Common myeloid progenitor, CD34-positive (primary cell): ENCODE measurements at regions not wholly inside any gene's neighbourhood (a gene's known extent, or its start where the extent isn't known, plus 50 kb on each side); places are given as distances from the start of the nearest gene placed in this dataset.

Source experiments
- CTCF ChIA-PET: fragments of 350-600 bp; sonication (Branson Sonifier 250); formaldehyde crosslinking; loops from one replicate; lab custom pipeline; 2021; ENCODE audit warnings: antibody characterized with exemption; lab: Charles Lee
- POLR2A ChIA-PET: fragments of 350-600 bp; sonication (Branson Sonifier 250); formaldehyde crosslinking; loops from one replicate; lab custom pipeline; 2021; ENCODE audit warnings: antibody characterized with exemption; lab: Charles Lee
- DNase-seq, 3 donors: peaks; one replicate each; pipeline versions ENCODE4 v3.0.0 to v3.0.0-alpha.2; 2013
- H3K27ac ChIP-seq, 2 experiments: 1 replicate in 1 of 2; 2 replicates in 1 of 2; pipeline ENCODE4 v1.7.0; 2013; ENCODE audit warnings: inconsistent platforms in 2 of 2, low read length in 2 of 2, mild to moderate bottlenecking in 2 of 2, low read depth in 1 of 2, moderate library complexity in 1 of 2; ENCODE audit not compliant: severe bottlenecking in 2 of 2, insufficient read depth in 1 of 2, poor library complexity in 1 of 2
- H3K27me3 ChIP-seq, 5 experiments: replicated peaks in 2 of 5; 1 replicate in 3 of 5; 2 replicates in 2 of 5; pipeline versions ENCODE4 v1.6.1 to v1.7.0; 2013; ENCODE audit warnings: low read length in 4 of 5, mild to moderate bottlenecking in 2 of 5, moderate library complexity in 2 of 5, inconsistent platforms in 1 of 5; ENCODE audit not compliant: insufficient read depth in 5 of 5, control insufficient read depth in 4 of 5
- H3K36me3 ChIP-seq, 4 experiments: 1 replicate in 2 of 4; 2 replicates in 2 of 4; pipeline versions ENCODE4 v1.6.1 to v1.7.0; 2013; ENCODE audit warnings: low read length in 3 of 4, control low read depth in 1 of 4, mild to moderate bottlenecking in 1 of 4; ENCODE audit not compliant: control insufficient read depth in 4 of 4, insufficient read depth in 4 of 4
- H3K4me1 ChIP-seq, 4 experiments: 1 replicate in 3 of 4; 2 replicates in 1 of 4; pipeline versions ENCODE4 v1.6.1 to v1.7.1; 2013; ENCODE audit warnings: low read length in 3 of 4, mild to moderate bottlenecking in 3 of 4, control low read depth in 1 of 4, inconsistent platforms in 1 of 4, moderate library complexity in 1 of 4; ENCODE audit not compliant: control insufficient read depth in 4 of 4, insufficient read depth in 4 of 4; ENCODE audit errors: control extremely low read depth in 1 of 4
- H3K4me3 ChIP-seq, 7 experiments: 1 replicate in 4 of 7; 2 replicates in 3 of 7; pipeline versions ENCODE4 v1.5.1 to v1.7.0; 2013; ENCODE audit warnings: mild to moderate bottlenecking in 7 of 7, low read length in 6 of 7, moderate library complexity in 6 of 7, inconsistent platforms in 2 of 7, low read depth in 2 of 7, control low read depth in 1 of 7; ENCODE audit not compliant: insufficient read depth in 4 of 7, control insufficient read depth in 1 of 7; ENCODE audit errors: extremely low read depth in 1 of 7
- H3K9me3 ChIP-seq, 5 experiments: 1 replicate in 4 of 5; 2 replicates in 1 of 5; pipeline versions ENCODE4 v1.6.1 to v1.7.1; 2013; ENCODE audit warnings: low read length in 4 of 5, mild to moderate bottlenecking in 2 of 5, inconsistent platforms in 1 of 5, low read depth in 1 of 5, moderate library complexity in 1 of 5; ENCODE audit not compliant: control insufficient read depth in 4 of 5, insufficient read depth in 2 of 5; ENCODE audit errors: control extremely low read depth in 1 of 5
- WGBS: methylation state at CpG from one replicate; pipeline ENCODE4 v1.1.5; 2013; ENCODE audit not compliant: insufficient coverage; 5-methylcytosine and 5-hydroxymethylcytosine counted together

DNA sequence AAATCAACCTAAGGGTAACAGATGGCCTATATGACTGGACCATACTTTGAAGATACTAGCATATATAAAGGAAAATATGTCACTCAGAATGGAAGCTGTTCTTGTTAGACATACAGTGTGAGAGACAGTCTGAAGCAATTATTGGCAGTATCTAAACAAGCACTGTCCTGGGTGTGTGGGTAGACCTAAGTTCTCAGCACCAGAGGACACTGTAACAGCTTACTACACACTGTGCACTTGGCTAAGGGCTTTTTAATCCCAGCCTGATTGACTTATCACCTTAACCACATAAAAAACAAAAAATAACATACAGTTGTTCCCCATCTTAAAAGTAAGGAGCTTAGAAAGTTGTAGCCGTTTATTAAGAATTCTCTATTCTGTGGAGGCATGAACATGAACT, 1066.1 kb upstream of the FANCL start:
- CTCF ChIA-PET = no interaction called here
- whole genome bisulfite sequencing = no CpG with 5 or more reads among the region's 1 CpG

DNA sequence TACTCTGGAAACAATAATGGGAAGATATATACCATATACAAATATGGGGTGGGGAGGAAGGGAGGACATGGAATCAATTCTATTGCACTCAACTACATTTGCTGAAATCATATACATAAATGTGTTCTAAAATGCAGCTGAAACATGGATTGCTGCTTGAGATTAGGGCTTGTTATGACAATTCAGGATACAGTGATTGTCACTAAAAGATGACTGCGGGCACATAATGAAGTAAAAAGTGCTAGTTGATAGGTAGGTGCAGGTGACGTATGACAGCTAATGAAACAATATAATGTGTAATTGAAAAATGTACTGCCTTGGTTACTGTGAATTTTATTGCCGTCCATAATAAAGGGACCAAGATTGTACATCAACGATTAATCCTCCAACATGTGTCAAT, 1062.1 kb upstream of the FANCL start:
- ChIA-PET POLR2A (no interaction called here), CTCF (interaction anchor here (1.2 to 1.7 kb wide), 3 partner anchors 1247 to 1278 kb away, joined by 3 to 9 read pairs (median 3); no protein-coding TSS in a partner anchor)
- no peaks in the 10 kb centered on the region for H3K27me3 ChIP-seq
- no peak overlapping the region for H3K27ac ChIP-seq
- 90% methylated on average over 3 of the region's 4 CpGs for WGBS
- DNase-seq = no peak
- peaks cover 0 to 10% (median 1%) of the 10 kb centered on the region in 4 experiments for H3K4me1 ChIP-seq
- no peak overlapping the region for H3K4me3 ChIP-seq
- no peaks in the 10 kb centered on the region for H3K36me3 ChIP-seq
- no peaks in the 10 kb centered on the region for H3K9me3 ChIP-seq

More for the DNA sequence above, 1066.1 kb upstream of the FANCL start:
- no peak for DNase-seq
- H3K4me3 ChIP-seq = no peak overlapping the region
- no peaks in the 10 kb centered on the region for H3K27me3 ChIP-seq
- H3K27ac ChIP-seq = no peak overlapping the region
- no peaks in the 10 kb centered on the region for H3K9me3 ChIP-seq
- peaks cover 0 to 12% (median 7%) of the 10 kb centered on the region in 4 experiments for H3K4me1 ChIP-seq
- POLR2A ChIA-PET = no interaction called here
- no peaks in the 10 kb centered on the region for H3K36me3 ChIP-seq

DNA sequence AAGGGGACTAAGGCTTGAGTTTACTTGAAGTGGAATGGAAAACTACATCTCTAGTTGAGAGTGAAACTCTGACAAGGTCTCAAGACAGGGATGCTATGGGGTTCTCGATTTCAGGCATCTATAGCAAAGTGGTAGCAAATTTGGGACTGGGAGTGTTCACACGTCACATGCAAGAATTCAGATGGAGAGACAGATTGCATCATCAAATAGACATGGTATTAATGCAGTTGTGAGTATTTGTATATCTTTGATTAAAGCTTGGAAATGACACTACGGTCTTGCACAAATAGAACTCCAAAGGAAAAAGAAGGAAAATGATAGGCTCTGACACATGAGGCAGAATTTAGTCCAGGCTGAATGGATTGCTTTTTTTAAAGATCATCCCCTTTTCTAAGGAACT, 1061.6 kb upstream of the FANCL start:
- CTCF ChIA-PET = interaction anchor here (1.4 to 2.2 kb wide), 4 partner anchors 12 to 1279 kb away, joined by 3 to 9 read pairs (median 7); no protein-coding TSS in a partner anchor
- no peak for DNase-seq
- peaks cover 0 to 6% (median 0%) of the 10 kb centered on the region in 4 experiments for H3K4me1 ChIP-seq
- H3K4me3 ChIP-seq = no peak overlapping the region
- H3K27me3 ChIP-seq = no peaks in the 10 kb centered on the region
- H3K27ac ChIP-seq = no peak overlapping the region
- POLR2A ChIA-PET = no interaction called here
- no peaks in the 10 kb centered on the region for H3K36me3 ChIP-seq
- WGBS = 96% methylated on average over 3 of the region's 3 CpGs
- no peaks in the 10 kb centered on the region for H3K9me3 ChIP-seq

DNA sequence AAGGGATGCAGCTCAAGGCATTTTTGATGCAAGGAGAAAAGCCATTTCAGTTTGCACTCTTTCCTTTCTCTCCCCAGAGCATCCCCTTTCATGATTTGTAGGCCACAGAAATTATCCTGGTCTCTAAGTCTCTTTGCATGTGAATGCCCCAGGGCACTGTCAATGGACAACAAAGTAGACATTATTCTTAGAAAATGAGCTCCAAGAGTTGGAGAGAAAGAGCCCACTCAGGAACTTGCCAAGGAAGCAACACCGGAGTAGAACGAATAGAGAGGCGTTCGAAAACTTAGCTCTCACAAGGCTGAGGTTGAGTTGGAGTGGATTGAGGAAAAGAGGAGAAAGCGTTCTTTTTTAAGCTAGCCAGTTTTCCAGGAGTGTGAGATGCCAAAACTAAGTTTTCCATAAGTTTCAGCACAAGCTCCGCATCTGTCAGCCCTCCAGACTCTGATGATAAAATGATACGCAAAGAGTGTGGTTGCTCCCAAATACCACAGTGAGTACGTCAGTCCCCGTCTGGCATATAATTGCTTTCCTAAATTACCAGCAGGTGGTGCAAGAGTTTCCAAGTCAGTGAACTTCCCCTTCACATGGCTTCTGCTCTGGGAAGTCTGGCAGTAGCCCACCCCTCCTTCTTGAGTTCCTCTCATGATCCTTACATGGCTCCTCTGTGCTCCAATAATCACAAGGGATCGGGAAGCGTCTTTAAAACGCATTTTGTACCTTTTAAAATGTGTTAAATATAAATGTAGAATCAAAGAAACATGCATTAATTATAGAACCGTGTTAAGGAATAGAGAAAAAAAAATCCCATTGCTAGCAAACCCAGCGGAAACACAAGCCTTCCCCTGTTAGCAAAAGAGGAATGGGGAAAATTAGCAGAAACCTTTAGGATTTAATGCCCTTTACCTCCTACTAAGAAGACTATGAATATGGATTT, 1060.6 kb upstream of the FANCL start:
- H3K4me1 ChIP-seq = peaks cover 0 to 6% (median 0%) of the 10 kb centered on the region in 4 experiments
- 49% methylated on average over 9 of the region's 14 CpGs for WGBS
- POLR2A ChIA-PET = no interaction called here
- peak; percentile 84 to 86 (median 85) for DNase-seq
- peak overlapping the region in 1 of 7 experiments; percentile 26 for H3K4me3 ChIP-seq
- H3K27ac ChIP-seq = no peak overlapping the region
- CTCF ChIA-PET = interaction anchor here (0.7 to 2.2 kb wide), 13 partner anchors 8 to 1374 kb away, joined by 3 to 9 read pairs (median 3); no protein-coding TSS in a partner anchor
- no peaks in the 10 kb centered on the region for H3K36me3 ChIP-seq
- no peaks in the 10 kb centered on the region for H3K9me3 ChIP-seq
- no peaks in the 10 kb centered on the region for H3K27me3 ChIP-seq

DNA sequence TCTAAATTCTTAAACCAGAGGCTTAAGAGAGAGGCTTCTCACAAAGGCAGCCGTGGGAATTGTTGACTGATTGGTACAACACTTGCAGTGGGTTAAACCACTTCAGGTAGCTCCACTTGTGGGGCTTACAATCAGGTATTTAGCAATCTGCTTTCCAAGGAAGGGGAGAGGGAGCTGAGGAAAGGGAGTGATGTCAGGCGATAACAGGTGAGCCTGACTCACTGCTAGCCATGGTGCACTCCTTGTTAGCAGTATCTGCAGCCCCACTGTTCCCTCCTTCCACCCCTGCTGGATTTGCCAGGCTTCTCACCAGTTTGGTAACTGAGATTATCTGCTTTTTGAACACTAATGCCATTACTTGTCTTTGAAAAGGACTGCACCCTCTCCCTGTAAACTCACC, 1056.7 kb upstream of the FANCL start:
- POLR2A ChIA-PET = no interaction called here
- Histone ChIP-seq H3K27me3 (no peaks in the 10 kb centered on the region), H3K27ac (no peak overlapping the region), H3K36me3 (no peaks in the 10 kb centered on the region), H3K4me3 (no peak overlapping the region), H3K9me3 (no peaks in the 10 kb centered on the region), H3K4me1 (peaks cover 0 to 6% (median 0%) of the 10 kb centered on the region in 4 experiments)
- WGBS = 93% methylated on average over 2 of the region's 2 CpGs
- CTCF ChIA-PET = interaction anchor here (0.5 to 1.4 kb wide), 2 partner anchors 16 to 815 kb away, joined by 3 read pairs; no protein-coding TSS in a partner anchor
- DNase-seq = no peak

DNA sequence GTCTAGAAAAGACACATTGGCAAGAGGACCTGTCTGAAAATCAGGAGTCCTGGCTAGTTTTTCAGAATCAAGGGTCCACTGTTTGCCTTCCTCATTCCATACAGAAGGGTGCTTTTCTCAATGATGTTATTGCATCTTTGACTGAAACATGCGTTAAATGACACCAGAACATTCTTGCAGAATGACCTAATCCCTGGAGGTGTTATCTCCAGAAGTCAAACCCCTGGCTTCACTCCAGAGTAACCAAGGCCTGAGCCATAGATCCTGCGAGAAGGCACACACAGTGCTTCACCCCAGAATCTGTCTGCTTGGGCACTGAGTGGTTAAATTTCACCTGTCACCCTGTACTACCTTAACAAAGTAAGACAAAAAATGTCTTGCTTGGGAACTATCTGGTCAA, 1055.2 kb upstream of the FANCL start:
- H3K27me3 ChIP-seq = no peaks in the 10 kb centered on the region

More for the DNA sequence above, 1055.2 kb upstream of the FANCL start:
- POLR2A ChIA-PET = no interaction called here
- CTCF ChIA-PET = no interaction called here
- Histone ChIP-seq H3K27ac (no peak overlapping the region), H3K36me3 (no peaks in the 10 kb centered on the region), H3K4me1 (no peaks in the 10 kb centered on the region), H3K4me3 (no peak overlapping the region), H3K9me3 (no peaks in the 10 kb centered on the region)
- 94% methylated on average over 2 of the region's 2 CpGs for WGBS
- DNase-seq = no peak
